HepG2 (cell line): ENCODE measurements at regions not wholly inside any gene's neighbourhood (a gene's known extent, or its start where the extent isn't known, plus 50 kb on each side); places are given as distances from the start of the nearest gene placed in this dataset.

Experiments used
- ATAC-seq: fragments of 200-7000 bp; cut with Tn5 transposase; 3 replicates; pipeline ENCODE4 v1.9.1; 2020; ENCODE audit warnings: mild to moderate bottlenecking, moderate library complexity
- BruUV-seq: library from RNA; stranded (reverse); fragments of 400-500 nt; replicated peaks from 2 replicates; lab custom pipeline; 2021; lab: Mats Ljungman, UMichigan
- CTCF ChIA-PET: fragments of 300-600 bp; formaldehyde crosslinking; extraction: SDS; loops from one replicate; lab custom pipeline; 2021; ENCODE audit warnings: low total read pairs, inconsistent platforms, low intra/inter-chr PET ratio; lab: Yijun Ruan, JAX
- POLR2A ChIA-PET: fragments of 350-600 bp; sonication (Branson Sonifier 250); formaldehyde crosslinking; loops from one replicate; lab custom pipeline; 2020; ENCODE audit warnings: antibody characterized with exemption, inconsistent platforms; lab: Yijun Ruan, JAX
- DNase-seq: peaks from one replicate; pipeline ENCODE4 v3.0.0-alpha.2; 2015; ENCODE audit warnings: low spot score
- FAIRE-seq: peaks from 3 replicates; lab custom pipeline; 2011; peaks lifted over from hg19 to GRCh38; lab: Jason Lieb, UNC
- H2AFZ ChIP-seq: one replicate; pipeline ENCODE4 v1.6.1; 2011; ENCODE audit warnings: low read length, inconsistent platforms
- H3K27ac ChIP-seq: fragments of 300-600 bp; 3 replicates; pipeline ENCODE4 v1.8.0; 2011; ENCODE audit warnings: mixed run types, mild to moderate bottlenecking, mixed read lengths, low read length, inconsistent platforms; ENCODE audit not compliant: insufficient read depth; ENCODE audit errors: extremely low read length
- H3K27me3 ChIP-seq, 2 experiments: fragments of 200-600 bp in 1 of 2; 2 replicates in 1 of 2; 3 replicates in 1 of 2; pipeline versions ENCODE4 v1.6.0 to v1.8.0; 2011; ENCODE audit warnings: low read length in 2 of 2, mild to moderate bottlenecking in 2 of 2, moderate library complexity in 2 of 2, inconsistent platforms in 1 of 2; ENCODE audit not compliant: insufficient read depth in 2 of 2, control insufficient read depth in 1 of 2
- H3K36me3 ChIP-seq, 2 experiments: fragments of 200-600 bp in 1 of 2; replicated peaks in 1 of 2; 2 replicates in 1 of 2; 3 replicates in 1 of 2; pipeline versions ENCODE4 v1.5.1 to v1.8.0; 2011; ENCODE audit warnings: low read length in 2 of 2, inconsistent platforms in 1 of 2; ENCODE audit not compliant: insufficient read depth in 2 of 2, control insufficient read depth in 1 of 2
- H3K4me1 ChIP-seq: 2 replicates; pipeline ENCODE4 v1.5.1; 2012; ENCODE audit warnings: low read length, inconsistent platforms; ENCODE audit not compliant: insufficient read depth
- H3K4me2 ChIP-seq: 2 replicates; pipeline ENCODE4 v1.6.0; 2011; ENCODE audit warnings: low read depth, low read length, inconsistent platforms
- H3K4me3 ChIP-seq, 3 experiments: fragments of 200-600 bp in 1 of 3; sonication (generic), shearing (Covaris generic) in 1 of 3; replicated peaks in 1 of 3; 2 replicates each; pipeline ENCODE4 v1.5.1; 2011 to 2016; ENCODE audit warnings: low read length in 3 of 3, inconsistent platforms in 2 of 3, low read depth in 2 of 3, mild to moderate bottlenecking in 2 of 3, control low read depth in 1 of 3, mixed read lengths in 1 of 3; ENCODE audit not compliant: insufficient read depth in 1 of 3
- H3K79me2 ChIP-seq: one replicate; pipeline ENCODE4 v1.6.1; 2011; ENCODE audit warnings: low read length, inconsistent platforms; ENCODE audit not compliant: insufficient read depth
- H3K9ac ChIP-seq: 2 replicates; pipeline ENCODE4 v1.6.0; 2011; ENCODE audit warnings: mild to moderate bottlenecking, low read depth, low read length, inconsistent platforms; ENCODE audit not compliant: insufficient read depth
- H3K9me3 ChIP-seq: 2 replicates; pipeline ENCODE4 v1.5.1; 2012; ENCODE audit warnings: mild to moderate bottlenecking, low read length
- H4K20me1 ChIP-seq: 2 replicates; pipeline ENCODE4 v1.6.0; 2011; ENCODE audit warnings: inconsistent platforms, mild to moderate bottlenecking, low read length, moderate library complexity; ENCODE audit not compliant: insufficient read depth
- CBFB ChIP-seq: sonication (generic); formaldehyde crosslinking; IDR thresholded peaks from 2 replicates; pipeline ENCODE4 v1.4.0; 2020; ENCODE audit warnings: missing genetic modification reagents
- KLF12 ChIP-seq: sonication (generic); formaldehyde crosslinking; IDR thresholded peaks from 2 replicates; pipeline ENCODE4 v1.4.0; 2020; ENCODE audit warnings: missing genetic modification reagents, borderline replicate concordance
- MAFF ChIP-seq: IDR thresholded peaks from 2 replicates; pipeline ENCODE4 v1.6.1; 2011; ENCODE audit warnings: low read depth, low read length, improper control_type of control experiment
- MAFK ChIP-seq, 2 experiments: IDR thresholded peaks in 1 of 2; conservative IDR thresholded peaks in 1 of 2; 2 replicates each; pipeline ENCODE4 v1.6.1; 2011; ENCODE audit warnings: improper control_type of control experiment in 2 of 2, low read length in 2 of 2
- MED8 ChIP-seq: sonication (generic); formaldehyde crosslinking; IDR thresholded peaks from 2 replicates; pipeline ENCODE4 v1.8.1; 2023; ENCODE audit warnings: mild to moderate bottlenecking, missing genetic modification reagents; ENCODE audit not compliant: insufficient replicate concordance
- MIER3 ChIP-seq: IDR thresholded peaks from 2 replicates; pipeline ENCODE4 v1.6.1; 2016; ENCODE audit warnings: missing compliant biosample characterization, borderline replicate concordance
- PLRG1 ChIP-seq: fragments of 450-650 bp; conservative IDR thresholded peaks from 2 replicates; pipeline ENCODE4 v1.6.1; 2016
- SNAPC4 ChIP-seq: sonication (generic); formaldehyde crosslinking; IDR thresholded peaks from 2 replicates; pipeline ENCODE4 v1.4.0; 2020; ENCODE audit warnings: mild to moderate bottlenecking, missing genetic modification reagents
- TSC22D2 ChIP-seq: sonication (generic); formaldehyde crosslinking; IDR thresholded peaks from 2 replicates; pipeline ENCODE4 v1.5.1; 2020; ENCODE audit warnings: missing genetic modification reagents, mild to moderate bottlenecking, borderline replicate concordance
- ZBTB10 ChIP-seq: sonication (generic); formaldehyde crosslinking; IDR thresholded peaks from 2 replicates; pipeline ENCODE4 v1.4.0; 2020; ENCODE audit warnings: missing genetic modification reagents, borderline replicate concordance
- ZNF335 ChIP-seq: sonication (generic); formaldehyde crosslinking; IDR thresholded peaks from 2 replicates; pipeline ENCODE4 v1.4.0; 2020; ENCODE audit warnings: missing genetic modification reagents
- ZNF572 ChIP-seq: sonication (generic); formaldehyde crosslinking; IDR thresholded peaks from 2 replicates; pipeline ENCODE4 v1.5.1; 2020; ENCODE audit warnings: mild to moderate bottlenecking, missing genetic modification reagents
- ZNF780A ChIP-seq: sonication (generic); formaldehyde crosslinking; IDR thresholded peaks from 2 replicates; pipeline ENCODE4 v1.8.0; 2022; ENCODE audit warnings: mild to moderate bottlenecking, missing genetic modification reagents, moderate library complexity
- WGBS: methylation state at CpG from one replicate; pipeline ENCODE4 v1.1.6; 2017; ENCODE audit warnings: low lambda C conversion rate; 5-methylcytosine and 5-hydroxymethylcytosine counted together
- in situ Hi-C: cut with HindIII; loops from 2 replicates; pipeline ENCODE4 v1.10.0; 2017; ENCODE audit warnings: low pct_unique_long_range_greater_than_20kb; ENCODE audit not compliant: extremely low pct_ligation_motif_present
- intact Hi-C: fragments of 100-400 bp; cut with micrococcal nuclease; formaldehyde crosslinking; loops from one replicate; pipeline ENCODE4 v1.10.0; 2022; ENCODE audit not compliant: unreplicated experiment

- FAIRE-seq (no peak), ATAC-seq (no peak)
Measured at GRCh38 chr2:8072907-8073306, 608.9 kb upstream of the ID2 start.

GRCh38 chr2:8073916-8074315 is 607.9 kb upstream of the ID2 start:
- no peak overlapping the region for H2AFZ ChIP-seq
- DNase-seq (no peak), FAIRE-seq (no peak), ATAC-seq (no peak)
- intact Hi-C loops (no loop called here), in situ Hi-C loops (no loop called here)
- 84% methylated on average over 7 of the region's 7 CpGs for WGBS
- H3K4me2 ChIP-seq: no peak overlapping the region
- H3K27me3 ChIP-seq: no peaks in the 10 kb centered on the region; a peak in 1 of 5 replicates
- H4K20me1 ChIP-seq: no peaks in the 10 kb centered on the region
- H3K9ac ChIP-seq: no peak overlapping the region
- H3K27ac ChIP-seq: no peak overlapping the region
- ChIA-PET POLR2A (interaction anchor here (1.9 kb wide), 1 partner anchor 17 kb away, joined by 4 read pairs; no protein-coding TSS in a partner anchor), CTCF (no interaction called here)
- H3K4me1 ChIP-seq: peaks cover 23% of the 10 kb centered on the region
- BruUV-seq: no TSS peak
- H3K36me3 ChIP-seq: no peaks in the 10 kb centered on the region
- H3K4me3 ChIP-seq: no peak overlapping the region
- no peaks in the 10 kb centered on the region for H3K9me3 ChIP-seq
- H3K79me2 ChIP-seq: no peaks in the 10 kb centered on the region
- TF ChIP-seq TSC22D2: no peak
- no peak for TF ChIP-seq PLRG1
- TF ChIP-seq KLF12 (CRISPR knock-in tag): no peak
- TF ChIP-seq MIER3 (CRISPR knock-in tag): no peak
- no peak for TF ChIP-seq MED8
- no peak for TF ChIP-seq SNAPC4
- TF ChIP-seq CBFB (CRISPR knock-in tag): no peak
- TF ChIP-seq ZBTB10 (CRISPR knock-in tag): no peak
- TF ChIP-seq ZNF780A: no peak
- no peak for TF ChIP-seq ZNF572 (CRISPR knock-in tag)

More at GRCh38 chr2:8072907-8073306, 608.9 kb upstream of the ID2 start:
- no peaks in the 10 kb centered on the region for H3K79me2 ChIP-seq
- H3K36me3 ChIP-seq: no peaks in the 10 kb centered on the region
- H3K27ac ChIP-seq: no peak overlapping the region
- POLR2A ChIA-PET: interaction anchor here (1.9 kb wide), 1 partner anchor 18 kb away, joined by 4 read pairs; no protein-coding TSS in a partner anchor
- H3K27me3 ChIP-seq: no peaks in the 10 kb centered on the region; a peak in 1 of 5 replicates
- in situ Hi-C loops (no loop called here), intact Hi-C loops (no loop called here)
- no peak overlapping the region for H2AFZ ChIP-seq
- no peak overlapping the region for H3K9ac ChIP-seq
- H3K4me1 ChIP-seq: peaks cover 23% of the 10 kb centered on the region
- TF ChIP-seq ZNF335 (no peak), MAFK (conservative IDR thresholded peaks at IDR 0.05 in 1 of 2, IDR thresholded peaks at IDR 0.05 in 1 of 2; ENCODE audit: low read length in 2 of 2) (peak; percentile 82 to 84), MAFF (peak; percentile 77)
- TF ChIP-seq, all 625 proteins: peak for 2
- Histone ChIP-seq H3K4me3 (no peak overlapping the region), H3K4me2 (no peak overlapping the region), H3K9me3 (no peaks in the 10 kb centered on the region), H4K20me1 (no peaks in the 10 kb centered on the region)
- BruUV-seq: no TSS peak
- WGBS: 39% methylated on average over 1 of the region's 1 CpG
- CTCF ChIA-PET: no interaction called here
- no peak for DNase-seq
